Naive thymus-derived CD8-positive, alpha-beta T cell (primary cell): ENCODE measurements at regions not wholly inside any gene's neighbourhood (a gene's known extent, or its start where the extent isn't known, plus 50 kb on each side); places are given as distances from the start of the nearest gene placed in this dataset.

ENCODE experiments used
- ATAC-seq, 2 donors: fragments of 150-1000 bp; cut with Tn5 transposase in 1 of 2; sonication (Bioruptor Pico), chemical (Tn5 transposase) in 1 of 2; 1 replicate in 1 of 2; 2 replicates in 1 of 2; pipeline ENCODE4 v1.10.0; 2021; ENCODE audit warnings: mild to moderate bottlenecking in 2 of 2, moderate library complexity in 2 of 2
- POLR2A ChIA-PET: fragments of 350-600 bp; sonication (Branson Sonifier 250); formaldehyde crosslinking; loops from one replicate; lab custom pipeline; 2021; ENCODE audit warnings: antibody characterized with exemption; lab: Charles Lee
- DNase-seq, 10 donors: peaks; one replicate each; pipeline versions ENCODE4 v3.0.0 to v3.0.0-alpha.2; 2020 to 2022
- H3K27ac Mint-ChIP-seq, 10 donors: one replicate each; pipeline ENCODE4 v1.8.0; 2020 to 2022; ENCODE audit warnings: mild to moderate bottlenecking in 10 of 10, mixed read lengths in 10 of 10, moderate library complexity in 4 of 10, inconsistent platforms in 1 of 10
- H3K27me3 Mint-ChIP-seq, 5 donors: one replicate each; pipeline ENCODE4 v1.8.0; 2021 to 2022; ENCODE audit warnings: mixed read lengths in 5 of 5
- H3K36me3 Mint-ChIP-seq, 3 donors: one replicate each; pipeline ENCODE4 v1.8.0; 2020 to 2022; ENCODE audit warnings: mixed read lengths in 3 of 3, mild to moderate bottlenecking in 2 of 3, inconsistent platforms in 1 of 3
- H3K4me1 Mint-ChIP-seq, 4 donors: one replicate each; pipeline ENCODE4 v1.8.0; 2021 to 2022; ENCODE audit warnings: mixed read lengths in 4 of 4
- H3K4me3 Mint-ChIP-seq, 10 donors: one replicate each; pipeline ENCODE4 v1.8.0; 2020 to 2022; ENCODE audit warnings: mild to moderate bottlenecking in 10 of 10, mixed read lengths in 10 of 10, moderate library complexity in 6 of 10, inconsistent platforms in 1 of 10
- H3K9me3 Mint-ChIP-seq, 9 donors: one replicate each; pipeline ENCODE4 v1.8.0; 2020 to 2022; ENCODE audit warnings: mixed read lengths in 9 of 9, mild to moderate bottlenecking in 3 of 9, inconsistent platforms in 1 of 9, moderate library complexity in 1 of 9

DNA sequence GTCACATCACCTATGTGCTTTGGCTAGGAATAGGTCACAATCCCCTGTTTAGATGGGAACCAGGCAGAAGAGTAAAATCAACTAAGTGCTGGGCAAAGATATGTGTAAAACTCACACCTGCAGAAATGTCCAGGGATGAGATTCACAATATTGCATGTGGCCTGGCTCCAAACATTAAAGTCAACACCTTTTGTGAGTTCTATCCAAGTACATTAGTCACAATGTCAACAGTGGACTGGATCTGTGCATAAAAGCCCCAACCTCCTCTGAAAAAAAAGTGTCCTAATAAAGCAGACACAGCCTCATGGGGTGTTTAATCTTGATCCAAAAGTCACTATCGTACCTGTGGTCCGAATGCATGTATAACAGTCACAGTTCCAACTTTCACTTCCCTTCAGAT lies 1990.3 kb downstream of the TP53TG3F start:
- H3K36me3 Mint-ChIP-seq: peaks cover 0 to 35% (median 0%) of the 10 kb centered on the region in 3 donors
- POLR2A ChIA-PET: no interaction called here
- no peaks in the 10 kb centered on the region for H3K4me1 Mint-ChIP-seq
- H3K27ac Mint-ChIP-seq: no peak overlapping the region
- no peaks in the 10 kb centered on the region for H3K27me3 Mint-ChIP-seq
- DNase-seq (no peak), ATAC-seq (no peak)
- no peak overlapping the region for H3K4me3 Mint-ChIP-seq
- H3K9me3 Mint-ChIP-seq: peaks cover 23 to 80% (median 42%) of the 10 kb centered on the region in 9 donors

DNA sequence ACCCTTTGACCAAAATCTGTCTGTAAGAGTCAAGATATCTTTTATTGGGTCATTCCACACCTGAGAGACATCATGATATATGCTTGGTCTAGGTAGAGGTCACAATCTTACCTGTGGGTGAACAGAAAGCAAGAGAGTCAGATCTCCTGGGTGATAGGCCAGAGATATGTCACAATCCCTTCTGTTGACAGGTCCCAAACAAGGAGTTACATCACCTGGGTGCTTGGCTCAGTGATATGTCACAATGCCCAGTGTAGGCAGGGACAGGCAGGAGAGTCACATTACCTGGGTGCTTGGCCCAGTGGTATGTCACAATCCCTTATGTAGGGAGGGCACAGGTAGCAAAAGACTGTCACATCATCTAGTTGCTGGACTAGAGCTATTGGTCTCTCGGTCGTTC lies 1991.2 kb downstream of the TP53TG3F start:
- DNase-seq (no peak), ATAC-seq (no peak)
- no peaks in the 10 kb centered on the region for H3K4me1 Mint-ChIP-seq
- no peak overlapping the region for H3K27ac Mint-ChIP-seq
- POLR2A ChIA-PET: no interaction called here
- no peak overlapping the region for H3K4me3 Mint-ChIP-seq
- H3K9me3 Mint-ChIP-seq: peaks cover 23 to 78% (median 38%) of the 10 kb centered on the region in 9 donors
- no peaks in the 10 kb centered on the region for H3K27me3 Mint-ChIP-seq
- peaks cover 0 to 35% (median 0%) of the 10 kb centered on the region in 3 donors for H3K36me3 Mint-ChIP-seq

DNA sequence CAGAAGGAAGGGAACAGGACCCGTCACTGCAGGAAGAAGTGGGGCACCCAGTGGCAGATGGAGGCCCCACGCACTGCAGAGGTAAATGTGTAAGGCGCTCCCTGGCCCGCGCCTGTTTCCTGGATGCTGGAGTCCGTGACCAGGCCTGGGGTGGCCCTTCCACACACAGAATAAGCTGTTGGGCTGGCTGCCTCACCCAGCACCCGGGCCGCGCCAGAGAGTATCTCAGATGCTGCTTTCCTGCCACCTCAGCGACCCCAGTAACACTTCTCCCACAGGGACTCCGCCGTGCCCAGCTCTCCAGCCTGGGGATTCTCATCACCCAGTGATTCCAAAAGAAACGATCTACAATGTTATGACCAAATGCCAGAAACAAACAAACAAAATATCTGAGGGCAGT lies 1993.1 kb downstream of the TP53TG3F start:
- no peaks in the 10 kb centered on the region for H3K27me3 Mint-ChIP-seq
- no peak overlapping the region for H3K27ac Mint-ChIP-seq
- no peaks in the 10 kb centered on the region for H3K4me1 Mint-ChIP-seq
- peaks cover 21 to 85% (median 37%) of the 10 kb centered on the region in 9 donors for H3K9me3 Mint-ChIP-seq
- peaks cover 0 to 28% (median 0%) of the 10 kb centered on the region in 3 donors for H3K36me3 Mint-ChIP-seq
- no peak overlapping the region for H3K4me3 Mint-ChIP-seq
- DNase-seq: no peak
- POLR2A ChIA-PET: no interaction called here
- ATAC-seq: no peak

DNA sequence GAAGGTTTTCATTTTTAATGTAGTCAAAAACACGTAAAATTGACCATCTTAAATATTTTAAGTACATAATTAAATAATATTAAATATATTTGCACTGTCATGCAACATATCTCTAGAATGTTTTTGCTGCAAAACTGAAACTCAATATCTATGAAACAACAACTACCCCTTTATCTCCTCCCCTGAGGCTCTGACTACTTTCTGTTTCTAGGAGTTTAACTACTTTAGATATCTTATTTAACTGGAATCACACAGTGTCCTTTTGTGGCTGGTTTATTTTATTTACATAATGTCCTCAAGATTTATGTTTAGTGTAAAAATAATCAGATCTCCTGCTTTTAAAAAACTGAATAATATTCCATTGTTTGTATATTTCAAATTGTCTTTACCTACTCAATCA lies 2003.9 kb downstream of the TP53TG3F start:
- DNase-seq: no peak
- no peaks in the 10 kb centered on the region for H3K4me1 Mint-ChIP-seq
- POLR2A ChIA-PET: no interaction called here
- ATAC-seq: no peak
- no peak overlapping the region for H3K4me3 Mint-ChIP-seq
- H3K27me3 Mint-ChIP-seq: no peaks in the 10 kb centered on the region
- H3K9me3 Mint-ChIP-seq: peaks cover 6 to 74% (median 23%) of the 10 kb centered on the region in 9 donors
- H3K36me3 Mint-ChIP-seq: peaks cover 0 to 16% (median 0%) of the 10 kb centered on the region in 3 donors
- no peak overlapping the region for H3K27ac Mint-ChIP-seq

DNA sequence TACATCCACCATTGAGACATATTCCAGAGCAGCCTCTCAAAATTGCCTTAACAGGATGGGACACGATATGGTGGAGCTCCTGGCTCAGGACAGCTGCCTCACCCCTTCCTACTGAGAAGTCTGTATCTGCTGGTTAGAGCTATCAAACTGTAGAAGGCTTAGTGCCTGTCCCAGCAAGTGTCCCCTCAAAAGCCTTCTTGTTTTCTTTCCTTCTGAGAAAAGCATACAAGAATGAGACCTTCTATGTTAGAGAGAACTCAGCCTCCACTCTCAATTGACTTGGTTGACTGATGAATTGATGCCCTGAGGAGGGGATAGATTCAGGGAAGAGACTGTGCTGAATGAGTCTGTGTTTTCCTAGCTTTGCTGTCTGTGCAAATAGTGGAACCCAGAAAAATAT lies 2020.9 kb downstream of the TP53TG3F start:
- peaks cover 0 to 54% (median 26%) of the 10 kb centered on the region in 9 donors for H3K9me3 Mint-ChIP-seq

DNA sequence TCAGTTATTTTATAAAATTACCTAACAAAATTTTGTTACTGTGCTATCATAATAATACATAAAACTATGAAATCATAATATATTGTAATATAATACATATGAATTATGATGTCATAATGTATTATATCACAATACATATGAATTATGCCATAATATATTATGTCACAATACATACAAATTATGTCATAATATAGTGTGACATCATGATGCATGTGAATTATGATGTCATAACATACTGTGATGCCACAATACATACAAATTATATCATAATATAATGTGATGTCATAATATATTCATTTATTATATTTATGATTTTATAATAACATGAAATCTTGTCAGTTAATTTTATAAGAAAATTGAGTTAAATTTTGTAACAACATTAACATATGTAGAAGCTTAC lies 2021.6 kb downstream of the TP53TG3F start:
- DNase-seq (no peak), ATAC-seq (no peak)
- no peaks in the 10 kb centered on the region for H3K4me1 Mint-ChIP-seq
- H3K36me3 Mint-ChIP-seq: peaks cover 0 to 6% (median 0%) of the 10 kb centered on the region in 3 donors
- H3K4me3 Mint-ChIP-seq: no peak overlapping the region
- peaks cover 0 to 48% (median 26%) of the 10 kb centered on the region in 9 donors for H3K9me3 Mint-ChIP-seq
- H3K27ac Mint-ChIP-seq: no peak overlapping the region
- POLR2A ChIA-PET: no interaction called here
- no peaks in the 10 kb centered on the region for H3K27me3 Mint-ChIP-seq

More for the DNA sequence above, 2020.9 kb downstream of the TP53TG3F start:
- peaks cover 0 to 6% (median 0%) of the 10 kb centered on the region in 3 donors for H3K36me3 Mint-ChIP-seq
- H3K27ac Mint-ChIP-seq: no peak overlapping the region
- no peak overlapping the region for H3K4me3 Mint-ChIP-seq
- H3K4me1 Mint-ChIP-seq: no peaks in the 10 kb centered on the region
- no peaks in the 10 kb centered on the region for H3K27me3 Mint-ChIP-seq
- no peak for DNase-seq
- POLR2A ChIA-PET: no interaction called here
- ATAC-seq: no peak

DNA sequence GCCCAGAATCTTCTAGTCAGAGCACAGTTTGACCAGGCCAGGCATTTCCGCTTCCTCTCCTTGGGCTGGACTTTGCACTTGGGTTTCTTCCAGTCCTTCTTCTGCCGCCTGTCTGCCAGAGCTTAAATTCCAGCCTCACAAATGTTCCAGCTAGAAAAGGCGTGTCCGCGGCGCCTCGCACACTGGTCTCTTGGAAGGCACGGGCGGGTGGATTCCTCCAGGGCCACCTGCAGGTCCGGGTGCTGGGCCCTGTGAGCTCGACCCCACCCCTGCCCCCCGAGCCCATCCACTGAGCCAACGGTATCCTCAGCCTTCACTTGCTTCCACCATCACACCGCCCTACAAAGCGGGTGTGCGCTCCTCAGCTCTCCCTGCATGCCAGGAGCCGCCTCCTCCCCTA lies 2026.5 kb downstream of the TP53TG3F start:
- Mint-ChIP-seq H3K9me3 (peaks cover 0 to 49% (median 21%) of the 10 kb centered on the region in 9 donors), H3K27me3 (no peaks in the 10 kb centered on the region), H3K4me3 (no peak overlapping the region), H3K4me1 (no peaks in the 10 kb centered on the region), H3K36me3 (no peaks in the 10 kb centered on the region), H3K27ac (no peak overlapping the region)
- ATAC-seq: no peak
- POLR2A ChIA-PET: no interaction called here
- DNase-seq: no peak

DNA sequence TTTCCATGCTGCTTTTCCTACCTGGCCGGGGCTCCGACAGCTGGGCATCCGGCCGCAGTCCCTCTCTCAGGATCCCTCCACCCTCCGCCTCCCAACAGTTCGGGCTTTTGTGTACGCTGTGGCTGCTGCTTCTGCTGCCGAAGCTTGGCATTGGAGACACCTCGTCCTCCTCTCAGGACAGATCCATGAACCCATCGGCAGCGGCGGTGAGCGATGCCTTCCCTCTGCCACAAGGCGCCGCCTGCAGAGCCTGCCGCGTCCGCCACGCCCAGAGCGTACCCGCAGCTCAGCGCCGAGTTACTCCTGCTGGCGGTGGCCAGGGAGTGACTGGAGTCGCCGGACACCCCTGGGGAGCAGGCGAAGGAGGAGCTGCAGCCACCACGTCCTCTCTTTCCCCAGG lies 2032.8 kb downstream of the TP53TG3F start:
- H3K36me3 Mint-ChIP-seq: peaks cover 0 to 5% (median 0%) of the 10 kb centered on the region in 3 donors
- DNase-seq: no peak
- H3K27me3 Mint-ChIP-seq: no peaks in the 10 kb centered on the region
- H3K27ac Mint-ChIP-seq: no peak overlapping the region
- no peak for ATAC-seq
- no peak overlapping the region for H3K4me3 Mint-ChIP-seq
- POLR2A ChIA-PET: no interaction called here
- H3K4me1 Mint-ChIP-seq: no peaks in the 10 kb centered on the region
- peaks cover 8 to 48% (median 21%) of the 10 kb centered on the region in 9 donors for H3K9me3 Mint-ChIP-seq

DNA sequence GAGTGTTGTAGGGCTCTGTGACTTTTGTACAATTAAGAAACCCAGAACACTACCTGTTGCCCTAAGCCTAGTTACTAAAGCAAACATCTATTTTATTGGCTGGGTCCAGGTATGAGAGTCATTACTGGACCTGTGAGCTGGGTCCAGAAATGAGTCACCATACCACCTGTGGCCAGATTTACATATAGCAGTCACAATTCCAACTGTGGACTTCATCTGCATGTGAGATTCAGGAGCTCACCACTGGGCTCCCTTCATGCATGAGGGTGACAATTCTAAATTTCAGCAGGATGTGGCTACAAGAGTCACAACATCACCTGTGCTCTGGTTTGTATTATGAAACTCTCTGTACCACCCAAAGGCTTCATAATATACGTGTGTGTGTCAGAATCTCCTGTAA lies 2038.0 kb downstream of the TP53TG3F start:
- no peak overlapping the region for H3K4me3 Mint-ChIP-seq
- ATAC-seq (no peak), DNase-seq (no peak)
- H3K36me3 Mint-ChIP-seq: peaks cover 0 to 5% (median 0%) of the 10 kb centered on the region in 3 donors
- no peak overlapping the region for H3K27ac Mint-ChIP-seq
- peaks cover 7 to 64% (median 27%) of the 10 kb centered on the region in 9 donors for H3K9me3 Mint-ChIP-seq
- no peaks in the 10 kb centered on the region for H3K4me1 Mint-ChIP-seq
- H3K27me3 Mint-ChIP-seq: no peaks in the 10 kb centered on the region
- POLR2A ChIA-PET: no interaction called here

GRCh38 chr16:35506018-35506897 lies 2046.8 kb downstream of the TP53TG3F start:
- POLR2A ChIA-PET: no interaction called here
- H3K36me3 Mint-ChIP-seq: peaks cover 0 to 14% (median 0%) of the 10 kb centered on the region in 3 donors
- H3K27me3 Mint-ChIP-seq: no peaks in the 10 kb centered on the region

GRCh38 chr16:35506898-35507194 lies 2047.4 kb downstream of the TP53TG3F start:
- Mint-ChIP-seq H3K27ac (no peak overlapping the region), H3K4me1 (no peaks in the 10 kb centered on the region)
- POLR2A ChIA-PET: no interaction called here

More at GRCh38 chr16:35506018-35506897, 2046.8 kb downstream of the TP53TG3F start:
- Mint-ChIP-seq H3K27ac (no peak overlapping the region), H3K4me1 (no peaks in the 10 kb centered on the region), H3K4me3 (no peak overlapping the region), H3K9me3 (peaks cover 12 to 68% (median 31%) of the 10 kb centered on the region in 9 donors)
- ATAC-seq (no peak), DNase-seq (no peak)

DNA sequence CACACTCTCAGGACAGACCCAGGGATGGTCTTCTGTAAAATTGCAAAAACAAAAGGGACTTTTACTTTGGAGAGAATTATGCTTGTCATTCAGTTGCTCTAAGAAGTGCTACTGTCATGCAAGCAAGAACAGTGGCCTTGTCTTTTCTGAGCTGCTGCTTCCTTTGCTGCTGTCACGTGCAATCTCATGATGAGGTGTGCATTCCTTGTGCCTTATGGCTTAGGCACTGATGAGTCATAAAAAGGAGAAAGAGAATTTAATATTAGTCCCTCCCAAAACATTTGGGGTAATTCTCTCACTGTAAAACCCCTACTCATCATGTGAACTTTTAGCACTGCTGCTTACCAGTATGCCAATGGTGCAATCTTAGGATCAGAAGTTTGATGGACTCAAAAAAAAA lies 2051.3 kb downstream of the TP53TG3F start:
- Mint-ChIP-seq H3K4me3 (no peak overlapping the region), H3K27ac (no peak overlapping the region), H3K4me1 (no peaks in the 10 kb centered on the region), H3K27me3 (no peaks in the 10 kb centered on the region), H3K9me3 (peaks cover 3 to 50% (median 34%) of the 10 kb centered on the region in 9 donors), H3K36me3 (peaks cover 0 to 9% (median 0%) of the 10 kb centered on the region in 3 donors)
- ATAC-seq: no peak
- POLR2A ChIA-PET: no interaction called here
- DNase-seq: no peak

More at GRCh38 chr16:35506898-35507194, 2047.4 kb downstream of the TP53TG3F start:
- H3K36me3 Mint-ChIP-seq: peaks cover 0 to 17% (median 0%) of the 10 kb centered on the region in 3 donors
- no peaks in the 10 kb centered on the region for H3K27me3 Mint-ChIP-seq
- ATAC-seq (no peak), DNase-seq (no peak)
- H3K4me3 Mint-ChIP-seq: no peak overlapping the region
- H3K9me3 Mint-ChIP-seq: peaks cover 9 to 65% (median 34%) of the 10 kb centered on the region in 9 donors

DNA sequence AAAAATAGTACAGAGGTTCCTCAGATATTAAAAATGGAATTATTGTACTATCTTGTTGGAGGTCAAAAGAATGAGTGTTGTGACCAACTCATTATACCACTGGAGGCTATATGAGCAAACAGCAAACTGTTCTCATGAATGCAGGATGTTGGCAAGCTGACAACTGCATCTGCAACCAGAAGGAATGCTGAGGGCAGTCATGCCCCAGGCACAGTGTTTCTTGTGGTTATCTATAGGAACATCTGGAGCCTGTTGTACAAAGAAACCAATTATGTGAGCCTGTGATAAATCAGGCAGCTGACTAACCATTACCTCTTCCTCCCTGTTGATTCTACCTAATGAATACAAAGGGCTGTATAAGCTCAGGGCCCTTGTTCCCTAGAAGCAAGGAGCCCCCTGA lies 2057.1 kb downstream of the TP53TG3F start:
- H3K27ac Mint-ChIP-seq: no peak overlapping the region
- peaks cover 2 to 55% (median 23%) of the 10 kb centered on the region in 9 donors for H3K9me3 Mint-ChIP-seq
- no peak for DNase-seq
- H3K36me3 Mint-ChIP-seq: peaks cover 0 to 4% (median 0%) of the 10 kb centered on the region in 3 donors
- H3K27me3 Mint-ChIP-seq: no peaks in the 10 kb centered on the region
- POLR2A ChIA-PET: no interaction called here
- no peak overlapping the region for H3K4me3 Mint-ChIP-seq
- ATAC-seq: no peak
- H3K4me1 Mint-ChIP-seq: no peaks in the 10 kb centered on the region
